KMS-11 (cell line): ENCODE measurements at regions not wholly inside any gene's neighbourhood (a gene's known extent, or its start where the extent isn't known, plus 50 kb on each side); places are given as distances from the start of the nearest gene placed in this dataset.
"Not testable (repeated sequence)": the region's sequence is repeated elsewhere in the genome, so short reads cannot be mapped to it uniquely, and the experiment has no call there.

Experiments
- H2AFZ ChIP-seq: fragments of 200-600 bp; sonication (generic); 2 replicates; pipeline ENCODE4 v1.6.1; 2016; ENCODE audit warnings: antibody characterized with exemption, mixed run types, low read depth
- H3K27ac ChIP-seq: fragments of 200-600 bp; sonication (generic); 2 replicates; pipeline ENCODE4 v1.6.1; 2016; ENCODE audit warnings: mild to moderate bottlenecking, mixed run types
- H3K27me3 ChIP-seq: fragments of 200-600 bp; sonication (generic); 2 replicates; pipeline ENCODE4 v1.6.1; 2017; ENCODE audit warnings: mild to moderate bottlenecking, low read depth, mixed run types, moderate library complexity; ENCODE audit not compliant: insufficient read depth
- H3K36me3 ChIP-seq: fragments of 200-600 bp; sonication (generic); 2 replicates; pipeline ENCODE4 v1.6.1; 2017; ENCODE audit warnings: mild to moderate bottlenecking, mixed run types; ENCODE audit not compliant: insufficient read depth
- H3K4me1 ChIP-seq: fragments of 200-600 bp; sonication (generic); 2 replicates; pipeline ENCODE4 v1.6.1; 2016; ENCODE audit warnings: mild to moderate bottlenecking, low read depth, mixed run types; ENCODE audit not compliant: poor library complexity, severe bottlenecking
- H3K4me2 ChIP-seq: fragments of 200-600 bp; sonication (generic); 2 replicates; pipeline ENCODE4 v1.7.0; 2016; ENCODE audit warnings: mild to moderate bottlenecking, mixed run types
- H3K4me3 ChIP-seq: fragments of 200-600 bp; sonication (generic); IDR thresholded peaks from 2 replicates; pipeline ENCODE4 v1.6.1; 2017; ENCODE audit warnings: low read depth, low read length, mixed read lengths; ENCODE audit not compliant: insufficient read depth
- H3K79me2 ChIP-seq: fragments of 200-600 bp; sonication (generic); 2 replicates; pipeline ENCODE4 v1.6.1; 2016; ENCODE audit warnings: low read depth, mixed run types; ENCODE audit not compliant: insufficient read depth
- H3K9ac ChIP-seq: fragments of 200-600 bp; sonication (generic); 2 replicates; pipeline ENCODE4 v1.6.1; 2016; ENCODE audit warnings: mild to moderate bottlenecking, mixed run types
- H4K20me1 ChIP-seq: fragments of 200-600 bp; sonication (generic); 2 replicates; pipeline ENCODE4 v1.6.1; 2016; ENCODE audit warnings: mild to moderate bottlenecking, mixed run types; ENCODE audit not compliant: insufficient read depth
- TF ChIP-seq, protein P1 (sequence below): fragments of 200-600 bp; sonication (generic); conservative IDR thresholded peaks from 2 replicates; pipeline ENCODE4 v1.6.1; 2017; ENCODE audit warnings: low read depth, mild to moderate bottlenecking, antibody characterized with exemption, low read length, moderate library complexity, mixed read lengths

DNA sequence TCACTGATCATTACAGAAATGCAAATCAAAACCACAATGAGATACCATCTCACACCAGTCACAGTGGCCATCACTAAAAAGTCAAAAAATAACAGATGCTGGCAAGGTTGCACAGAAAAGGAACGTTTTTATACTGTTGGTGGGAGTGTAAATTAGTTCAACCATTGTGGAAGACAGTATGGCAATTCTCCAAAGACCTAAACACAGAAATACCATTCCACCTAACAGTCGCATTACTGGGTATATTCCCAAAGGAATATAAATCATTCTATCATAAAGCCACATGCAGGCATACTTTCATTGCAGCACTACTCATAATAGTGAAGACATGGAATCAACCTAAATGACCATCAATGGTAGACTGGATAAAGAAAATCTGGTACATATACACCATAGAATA is 83.2 kb upstream of the ARID5B start:
- not testable (repeated sequence) for H3K27me3 ChIP-seq, H2AFZ ChIP-seq, H3K4me1 ChIP-seq, H4K20me1 ChIP-seq, H3K27ac ChIP-seq, H3K4me2 ChIP-seq, H3K9ac ChIP-seq, H3K36me3 ChIP-seq, H3K79me2 ChIP-seq, H3K4me3 ChIP-seq

DNA sequence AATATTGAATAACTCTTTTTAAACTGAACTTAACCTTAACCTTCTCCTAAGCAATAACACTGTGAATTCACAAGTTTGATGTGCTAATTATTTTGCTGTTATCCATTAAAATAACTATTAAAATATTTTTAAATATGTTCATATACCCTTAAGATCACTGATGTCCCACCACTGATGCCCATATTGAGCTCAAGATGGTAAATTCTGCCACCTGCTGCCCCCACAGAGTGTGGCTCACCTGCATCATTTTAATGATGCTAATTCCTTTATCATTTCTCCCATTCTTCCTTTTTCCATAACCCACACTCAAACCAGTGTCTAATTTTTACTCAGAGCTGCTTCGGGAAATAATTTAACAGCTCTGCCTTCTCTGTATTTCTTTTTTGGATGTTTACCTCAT is 82.3 kb upstream of the ARID5B start:
- no peaks in the 10 kb centered on the region for H3K36me3 ChIP-seq
- no peaks in the 10 kb centered on the region for H4K20me1 ChIP-seq
- no peak overlapping the region for H3K9ac ChIP-seq
- H3K4me2 ChIP-seq, result no peak overlapping the region
- no peaks in the 10 kb centered on the region for H3K27me3 ChIP-seq
- no peak overlapping the region for H2AFZ ChIP-seq
- H3K27ac ChIP-seq, result no peak overlapping the region
- TF ChIP-seq, protein P1, sequence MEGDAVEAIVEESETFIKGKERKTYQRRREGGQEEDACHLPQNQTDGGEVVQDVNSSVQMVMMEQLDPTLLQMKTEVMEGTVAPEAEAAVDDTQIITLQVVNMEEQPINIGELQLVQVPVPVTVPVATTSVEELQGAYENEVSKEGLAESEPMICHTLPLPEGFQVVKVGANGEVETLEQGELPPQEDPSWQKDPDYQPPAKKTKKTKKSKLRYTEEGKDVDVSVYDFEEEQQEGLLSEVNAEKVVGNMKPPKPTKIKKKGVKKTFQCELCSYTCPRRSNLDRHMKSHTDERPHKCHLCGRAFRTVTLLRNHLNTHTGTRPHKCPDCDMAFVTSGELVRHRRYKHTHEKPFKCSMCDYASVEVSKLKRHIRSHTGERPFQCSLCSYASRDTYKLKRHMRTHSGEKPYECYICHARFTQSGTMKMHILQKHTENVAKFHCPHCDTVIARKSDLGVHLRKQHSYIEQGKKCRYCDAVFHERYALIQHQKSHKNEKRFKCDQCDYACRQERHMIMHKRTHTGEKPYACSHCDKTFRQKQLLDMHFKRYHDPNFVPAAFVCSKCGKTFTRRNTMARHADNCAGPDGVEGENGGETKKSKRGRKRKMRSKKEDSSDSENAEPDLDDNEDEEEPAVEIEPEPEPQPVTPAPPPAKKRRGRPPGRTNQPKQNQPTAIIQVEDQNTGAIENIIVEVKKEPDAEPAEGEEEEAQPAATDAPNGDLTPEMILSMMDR, result no peak
- H3K4me1 ChIP-seq, result peaks cover 9% of the 10 kb centered on the region
- H3K4me3 ChIP-seq, result no peak overlapping the region
- no peaks in the 10 kb centered on the region for H3K79me2 ChIP-seq

DNA sequence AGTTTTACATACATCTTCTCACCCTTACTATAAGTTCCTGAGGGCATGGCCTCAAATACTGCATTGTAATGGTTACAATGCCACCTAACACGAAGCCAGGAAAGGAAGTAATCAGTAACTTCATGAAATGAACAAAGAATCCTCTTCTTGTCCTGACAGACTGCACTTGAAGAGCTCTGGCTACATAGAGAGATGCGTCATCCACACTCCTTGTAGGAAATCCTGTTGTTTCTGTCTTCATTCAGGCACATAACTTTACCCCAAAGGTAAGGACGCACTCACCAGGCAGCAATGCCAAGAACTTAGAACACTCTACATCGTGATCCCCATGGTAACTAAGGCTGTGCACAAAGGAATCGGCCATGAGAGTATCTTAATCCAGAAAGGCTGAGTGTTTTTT is 80.3 kb upstream of the ARID5B start:
- Histone ChIP-seq H2AFZ (no peak overlapping the region), H3K4me1 (no peaks in the 10 kb centered on the region), H3K4me2 (no peak overlapping the region), H3K36me3 (no peaks in the 10 kb centered on the region), H4K20me1 (no peaks in the 10 kb centered on the region), H3K27ac (no peak overlapping the region), H3K4me3 (no peak overlapping the region), H3K79me2 (no peaks in the 10 kb centered on the region), H3K9ac (no peak overlapping the region), H3K27me3 (no peaks in the 10 kb centered on the region)
- TF ChIP-seq, protein P1, result no peak

DNA sequence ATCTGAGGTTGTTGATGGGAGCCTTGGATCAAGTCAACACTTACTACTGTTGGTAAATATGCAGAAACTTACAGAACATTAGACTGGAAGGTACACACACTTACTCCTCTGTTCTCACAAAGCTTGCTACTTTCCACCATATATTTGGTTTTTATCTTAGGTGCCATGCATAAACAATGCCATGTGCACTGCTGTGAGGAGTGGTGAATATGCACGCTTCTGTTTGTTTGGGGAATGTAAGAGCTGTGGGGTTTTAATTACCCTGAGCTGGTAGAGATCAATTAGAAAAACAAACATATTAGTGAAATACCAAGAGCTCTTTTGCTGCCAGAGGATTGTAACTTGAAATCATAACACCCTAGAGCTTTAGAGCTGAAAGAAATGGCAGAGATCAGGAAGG is 79.8 kb upstream of the ARID5B start:
- Histone ChIP-seq H3K79me2 (no peaks in the 10 kb centered on the region), H3K9ac (no peak overlapping the region), H3K4me3 (no peak overlapping the region), H4K20me1 (no peaks in the 10 kb centered on the region), H3K27me3 (no peaks in the 10 kb centered on the region), H3K4me1 (no peaks in the 10 kb centered on the region), H3K36me3 (no peaks in the 10 kb centered on the region), H2AFZ (no peak overlapping the region), H3K4me2 (no peak overlapping the region), H3K27ac (no peak overlapping the region)
- TF ChIP-seq, protein P1, result no peak

DNA sequence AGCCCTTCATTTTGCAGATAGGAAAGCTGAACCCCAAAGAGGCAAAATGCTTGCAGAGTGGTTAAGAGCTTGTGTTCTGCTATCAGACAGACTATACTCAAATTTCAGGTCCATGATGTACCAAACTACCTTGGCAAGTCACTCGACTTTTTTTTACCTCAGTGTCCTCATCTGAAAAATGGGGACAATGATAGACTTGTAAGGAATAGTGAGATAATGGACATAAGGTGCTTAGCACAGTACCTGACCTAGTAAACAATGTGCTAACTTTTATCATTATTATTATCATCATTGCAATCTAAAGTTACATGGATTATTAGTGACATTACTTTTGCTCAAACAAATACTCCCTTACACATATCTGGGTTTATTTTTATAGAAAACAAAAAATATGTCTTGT is 79.4 kb upstream of the ARID5B start:
- Histone ChIP-seq H3K36me3 (no peaks in the 10 kb centered on the region), H3K79me2 (no peaks in the 10 kb centered on the region), H3K4me1 (no peaks in the 10 kb centered on the region), H3K9ac (no peak overlapping the region), H3K27ac (no peak overlapping the region), H3K27me3 (no peaks in the 10 kb centered on the region), H3K4me2 (no peak overlapping the region), H4K20me1 (no peaks in the 10 kb centered on the region), H3K4me3 (no peak overlapping the region), H2AFZ (no peak overlapping the region)
- TF ChIP-seq, protein P1, result no peak
